ENCODE measurements at regions not wholly inside any gene's neighbourhood (a gene's known extent, or its start where the extent isn't known, plus 50 kb on each side); places are given as distances from the start of the nearest gene placed in this dataset.

DNA sequence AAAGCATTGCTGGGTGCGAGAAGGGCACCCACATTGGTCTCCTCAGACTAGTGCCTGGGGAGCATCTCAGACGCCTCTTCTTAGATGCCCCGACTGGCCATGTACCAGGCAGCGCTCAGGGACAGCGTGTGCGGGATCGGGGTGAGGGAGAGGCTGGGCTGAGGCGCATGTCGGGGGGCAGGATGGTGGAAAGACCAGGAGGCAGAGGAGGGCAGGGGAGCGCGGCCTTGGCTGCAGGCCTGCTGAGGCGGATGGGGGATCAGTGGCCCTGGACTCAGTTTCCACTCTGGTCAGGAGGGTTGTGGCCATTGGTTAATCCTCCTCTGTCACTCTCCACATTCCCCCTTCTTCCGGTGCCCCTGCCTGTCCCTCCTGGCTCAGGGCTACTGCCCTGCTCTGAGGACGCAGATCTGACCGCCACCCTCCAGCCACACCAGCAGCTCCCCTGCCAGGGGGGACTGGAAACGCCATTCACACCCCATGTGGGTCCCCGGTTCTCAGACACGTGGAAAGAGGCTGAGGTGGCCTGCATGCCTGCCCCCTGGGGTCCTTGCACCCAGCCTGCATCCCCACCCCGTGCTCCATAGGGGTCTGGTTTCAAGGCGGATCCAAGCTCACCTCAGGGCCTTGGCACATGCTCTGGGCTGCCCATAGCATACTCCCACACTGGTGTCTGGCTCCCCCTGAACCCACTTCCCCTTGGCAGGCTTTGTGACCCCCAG is 105.9 kb downstream of the CPZ start:
- TF ChIP-seq, protein P1, sequence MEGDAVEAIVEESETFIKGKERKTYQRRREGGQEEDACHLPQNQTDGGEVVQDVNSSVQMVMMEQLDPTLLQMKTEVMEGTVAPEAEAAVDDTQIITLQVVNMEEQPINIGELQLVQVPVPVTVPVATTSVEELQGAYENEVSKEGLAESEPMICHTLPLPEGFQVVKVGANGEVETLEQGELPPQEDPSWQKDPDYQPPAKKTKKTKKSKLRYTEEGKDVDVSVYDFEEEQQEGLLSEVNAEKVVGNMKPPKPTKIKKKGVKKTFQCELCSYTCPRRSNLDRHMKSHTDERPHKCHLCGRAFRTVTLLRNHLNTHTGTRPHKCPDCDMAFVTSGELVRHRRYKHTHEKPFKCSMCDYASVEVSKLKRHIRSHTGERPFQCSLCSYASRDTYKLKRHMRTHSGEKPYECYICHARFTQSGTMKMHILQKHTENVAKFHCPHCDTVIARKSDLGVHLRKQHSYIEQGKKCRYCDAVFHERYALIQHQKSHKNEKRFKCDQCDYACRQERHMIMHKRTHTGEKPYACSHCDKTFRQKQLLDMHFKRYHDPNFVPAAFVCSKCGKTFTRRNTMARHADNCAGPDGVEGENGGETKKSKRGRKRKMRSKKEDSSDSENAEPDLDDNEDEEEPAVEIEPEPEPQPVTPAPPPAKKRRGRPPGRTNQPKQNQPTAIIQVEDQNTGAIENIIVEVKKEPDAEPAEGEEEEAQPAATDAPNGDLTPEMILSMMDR (IDR thresholded peaks at IDR 0.05), result no peak
- no peak for TF ChIP-seq POLR2A (IDR thresholded peaks at IDR 0.05)
